Right ventricle myocardium superior (tissue), 1 donor: ENCODE measurements at regions not wholly inside any gene's neighbourhood (a gene's known extent, or its start where the extent isn't known, plus 50 kb on each side); places are given as distances from the start of the nearest gene placed in this dataset.
A peak's percentile ranks its signal among the peaks of the same experiment; 100 is the strongest.
"Not testable (repeated sequence)": the region's sequence is repeated elsewhere in the genome, so short reads cannot be mapped to it uniquely, and the experiment has no call there.

Experiments used
- ATAC-seq: fragments of 200-7000 bp; cut with Tn5 transposase; one replicate; pipeline ENCODE4 v1.9.1; 2020; ENCODE audit warnings: mild to moderate bottlenecking; ENCODE audit not compliant: poor library complexity
- DNase-seq: peaks from one replicate; pipeline ENCODE4 v3.0.0-alpha.2; 2020
- intact Hi-C: fragments of 100-400 bp; cut with DNase I; formaldehyde crosslinking; loops from one replicate; pipeline ENCODE4 v1.11.2; 2022
- donor health status: DM: no; HTN: yes; CAD: no; lungs with severe emphysema.

DNA sequence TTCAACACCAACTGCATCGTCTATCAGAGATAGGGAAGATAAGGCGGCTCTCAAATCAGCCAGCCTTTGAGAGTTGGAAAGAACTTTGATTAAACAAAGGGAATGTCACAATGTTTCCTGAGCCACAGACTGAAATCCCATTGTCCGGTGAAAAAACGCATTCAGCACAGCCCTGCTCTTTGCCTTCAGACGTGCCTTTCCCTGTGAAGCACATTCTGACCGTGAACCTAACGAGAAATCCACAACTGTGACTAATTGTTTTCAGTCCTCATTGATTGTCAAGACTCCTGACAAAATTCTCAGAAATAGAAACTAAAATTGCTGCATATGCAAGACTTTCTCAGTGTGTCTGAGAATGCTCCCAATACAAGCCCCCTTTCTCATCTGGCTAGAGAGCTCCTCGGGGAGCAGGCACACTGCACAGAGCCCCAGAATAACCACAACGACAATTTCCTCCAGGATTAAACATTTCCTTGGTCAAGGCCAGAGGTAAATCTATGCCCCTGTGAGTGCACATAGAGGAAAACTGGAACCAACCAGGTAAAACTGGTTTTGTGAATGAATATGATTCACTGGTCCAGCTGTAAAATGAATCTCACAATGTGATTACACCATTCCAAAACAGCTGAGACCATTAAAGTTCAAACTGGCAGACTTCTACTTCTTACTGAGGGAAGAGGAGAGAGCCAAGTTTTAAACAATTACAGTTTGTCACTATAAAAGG is 561.9 kb upstream of the ID2 start:
- DNase-seq (no peak), ATAC-seq (peak; percentile 55)
- intact Hi-C loops: no loop called here

DNA sequence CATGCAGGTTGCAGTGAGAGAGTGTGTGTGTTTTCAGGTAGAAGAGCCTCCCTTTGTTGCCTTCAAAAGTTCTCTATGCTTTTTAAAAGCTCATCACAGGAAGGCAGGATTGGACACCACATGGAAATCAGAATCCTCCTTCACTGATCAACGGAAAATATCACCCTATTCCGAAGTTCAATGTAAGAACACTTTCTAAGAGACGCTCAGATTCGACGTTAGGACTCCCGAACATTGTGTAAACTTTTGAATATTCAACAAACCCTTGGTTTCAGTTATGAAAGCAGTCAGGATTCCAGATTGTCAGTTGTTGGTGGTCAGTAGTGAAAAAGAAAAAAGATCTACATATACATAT is 561.4 kb upstream of the ID2 start:
- intact Hi-C loops: no loop called here

DNA sequence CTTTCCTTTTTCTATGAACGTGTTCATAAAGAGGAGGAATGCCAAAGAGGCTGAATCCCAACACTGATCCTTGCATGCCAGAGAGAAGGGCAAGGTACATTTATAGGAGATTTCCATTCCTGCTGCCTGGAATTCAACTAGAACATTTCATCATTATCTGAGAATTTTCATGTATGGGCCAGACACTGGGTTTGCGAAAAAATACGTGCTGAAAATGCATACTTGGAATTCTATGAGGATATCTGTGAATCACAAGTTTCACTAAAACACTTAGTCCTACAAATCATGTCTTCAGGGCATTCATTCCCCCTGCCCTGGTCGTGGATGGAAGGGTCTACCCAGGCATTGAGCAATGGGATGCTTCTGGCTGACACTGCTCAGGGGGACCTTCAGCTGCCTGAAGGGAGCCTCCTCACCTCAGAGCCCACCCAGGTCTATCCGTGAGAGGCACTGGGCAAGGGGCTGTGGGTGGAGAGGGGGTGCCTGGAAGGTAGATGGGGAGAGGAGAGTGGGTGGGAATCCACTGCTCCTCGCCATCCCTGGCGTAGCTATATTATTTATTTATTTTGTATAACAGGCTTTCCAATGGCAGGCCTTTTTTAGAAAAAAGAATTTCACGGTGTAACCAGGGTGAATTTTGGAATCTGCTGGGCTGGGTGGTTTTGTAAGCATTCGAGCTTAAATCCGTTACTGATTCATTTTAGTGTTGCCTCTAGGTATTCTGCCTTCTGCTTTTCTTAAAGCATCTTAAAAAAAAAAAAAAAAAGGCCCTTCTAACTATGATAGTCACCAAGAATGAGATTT is 560.6 kb upstream of the ID2 start:
- DNase-seq: no peak
- no peak for ATAC-seq
- intact Hi-C loops: no loop called here

More for the DNA sequence above, 561.4 kb upstream of the ID2 start:
- no peak for ATAC-seq
- DNase-seq: no peak

DNA sequence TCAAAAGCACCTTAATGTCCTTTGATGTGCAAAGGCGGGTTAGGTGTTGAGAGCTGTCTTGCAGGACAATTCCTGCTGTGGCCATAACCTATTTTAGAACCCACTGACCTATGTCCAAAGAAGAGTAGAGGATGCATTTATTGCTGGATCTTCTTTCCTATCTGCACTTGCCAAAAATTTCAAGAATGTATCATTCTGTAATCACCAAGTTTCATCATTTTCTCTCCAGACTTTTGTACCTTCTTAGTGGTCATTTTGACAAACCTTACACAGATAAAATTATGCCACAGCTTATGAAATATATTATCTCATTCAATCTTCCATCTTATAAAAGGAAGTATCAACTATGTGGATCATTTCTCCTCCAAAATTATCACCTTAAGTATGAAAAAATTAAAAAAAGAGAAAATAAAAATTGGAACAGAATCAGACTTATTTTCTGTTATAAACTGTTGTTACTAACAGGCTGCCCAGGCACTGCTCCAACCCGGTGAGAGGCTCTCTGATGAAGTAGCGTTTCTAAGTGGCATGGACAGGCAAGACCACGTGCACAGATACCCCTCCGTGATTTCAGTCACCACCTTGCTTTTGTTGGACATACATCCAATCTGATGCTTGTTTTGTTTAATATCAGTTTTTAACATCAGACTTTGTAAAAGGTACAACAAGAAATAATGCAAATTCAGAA is 559.9 kb upstream of the ID2 start:
- ATAC-seq: no peak
- DNase-seq: peak; percentile 52
- intact Hi-C loops: no loop called here

DNA sequence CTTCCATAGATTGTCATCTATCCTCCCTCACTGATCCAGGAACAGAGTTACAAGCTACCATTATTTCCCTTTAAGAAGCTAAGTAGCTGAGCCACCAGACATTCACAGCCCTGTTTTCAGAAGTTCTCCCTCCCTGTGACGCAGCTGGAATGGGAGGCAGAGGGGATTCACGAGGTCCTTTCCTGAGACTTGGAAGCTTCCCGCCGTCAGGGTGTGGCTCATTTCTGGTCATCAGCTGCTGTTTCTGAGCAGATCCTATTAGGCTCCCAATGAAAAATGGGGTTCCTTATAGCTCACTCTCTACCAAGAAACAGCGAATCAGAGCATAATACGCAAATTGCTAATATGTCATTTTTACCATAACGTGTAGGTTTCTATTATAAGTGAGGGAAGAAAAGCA is 559.3 kb upstream of the ID2 start:
- intact Hi-C loops: no loop called here
- DNase-seq (no peak), ATAC-seq (no peak)

DNA sequence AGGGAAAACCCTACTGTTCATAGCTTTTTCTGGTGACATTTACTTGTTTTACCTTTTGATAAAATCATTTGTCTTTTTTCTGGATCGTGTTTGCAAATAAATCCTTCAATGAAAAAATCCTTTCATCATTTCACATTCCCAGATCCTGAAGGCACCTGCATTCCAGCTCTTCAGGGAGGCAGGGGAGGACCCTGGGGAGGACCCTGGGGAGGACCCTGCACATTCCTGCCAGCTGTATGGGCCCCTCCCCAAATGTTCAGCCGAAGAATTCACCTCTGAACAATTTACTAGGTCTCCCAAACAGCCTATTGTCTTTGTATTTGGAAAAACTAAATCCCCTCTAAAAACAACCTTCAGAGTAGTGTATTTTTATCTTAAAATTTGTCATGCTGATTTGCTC is 558.4 kb upstream of the ID2 start:
- intact Hi-C loops: no loop called here
- no peak for DNase-seq
- no peak for ATAC-seq

DNA sequence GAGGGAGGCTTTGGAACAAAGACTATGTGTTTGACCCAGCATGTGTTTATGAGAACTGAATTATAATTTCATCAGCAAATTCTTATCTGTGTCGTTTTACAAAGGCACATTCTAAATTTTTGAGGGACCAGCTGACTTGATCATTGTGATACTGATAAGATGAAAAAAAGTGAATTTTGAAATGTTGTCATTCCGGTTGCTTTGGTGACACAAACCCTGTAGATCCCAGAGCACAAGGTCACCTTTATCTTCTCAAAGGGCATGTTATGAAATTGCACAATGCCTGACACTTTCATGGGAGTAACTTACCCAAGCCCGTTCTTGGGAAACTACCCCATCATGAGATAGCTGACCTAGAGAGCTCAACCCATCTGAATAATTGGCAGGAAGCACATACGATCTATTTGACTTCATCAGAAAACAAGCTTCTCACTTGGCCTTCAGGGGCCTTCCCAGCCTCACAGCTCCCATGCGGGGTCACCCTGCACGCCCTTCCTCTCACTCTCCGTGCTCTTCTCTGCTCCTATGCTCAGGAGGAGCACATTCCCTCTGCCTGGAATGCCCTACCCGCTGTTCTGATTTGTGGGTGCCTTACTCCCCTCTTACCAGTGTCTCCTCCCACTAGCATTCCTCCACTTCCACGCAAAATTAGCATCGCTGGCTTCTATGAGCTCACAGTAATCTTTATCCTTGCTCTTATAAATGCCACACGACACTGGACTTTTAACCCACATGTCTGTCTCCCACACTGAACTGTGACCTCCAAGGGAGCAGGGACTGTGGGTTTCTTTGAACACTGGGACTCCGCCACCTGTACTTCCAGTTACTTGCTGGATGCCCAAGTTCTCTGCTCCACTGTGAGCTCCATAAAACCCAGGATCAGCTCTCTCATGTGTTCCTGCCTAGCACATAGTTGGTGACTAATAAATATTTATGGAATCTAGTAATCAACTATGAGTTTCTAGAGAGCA is 555.8 kb upstream of the ID2 start:
- peak; percentile 67 for DNase-seq
- intact Hi-C loops: no loop called here

DNA sequence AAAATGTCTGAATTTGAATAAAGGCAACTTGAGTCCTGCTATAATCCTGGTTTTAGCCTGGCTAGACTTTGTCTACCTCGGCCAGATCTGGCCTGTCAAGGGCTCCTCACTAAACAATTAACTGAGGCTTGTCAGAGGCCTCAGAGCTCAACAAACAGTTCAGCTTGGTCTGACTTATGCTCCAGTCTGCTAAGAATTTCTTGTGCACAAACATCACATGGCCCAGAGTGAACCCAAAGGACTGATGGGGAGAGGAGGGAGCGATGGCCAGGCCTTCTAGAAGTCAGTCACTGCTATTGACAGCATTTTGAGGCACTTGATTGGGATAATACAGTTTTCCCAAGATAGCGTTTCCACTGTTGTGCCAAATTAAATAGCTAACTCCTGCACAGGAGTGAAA is 555.1 kb upstream of the ID2 start:
- intact Hi-C loops: no loop called here
- ATAC-seq (no peak), DNase-seq (no peak)

More for the DNA sequence above, 555.8 kb upstream of the ID2 start:
- ATAC-seq: peak; percentile 94

DNA sequence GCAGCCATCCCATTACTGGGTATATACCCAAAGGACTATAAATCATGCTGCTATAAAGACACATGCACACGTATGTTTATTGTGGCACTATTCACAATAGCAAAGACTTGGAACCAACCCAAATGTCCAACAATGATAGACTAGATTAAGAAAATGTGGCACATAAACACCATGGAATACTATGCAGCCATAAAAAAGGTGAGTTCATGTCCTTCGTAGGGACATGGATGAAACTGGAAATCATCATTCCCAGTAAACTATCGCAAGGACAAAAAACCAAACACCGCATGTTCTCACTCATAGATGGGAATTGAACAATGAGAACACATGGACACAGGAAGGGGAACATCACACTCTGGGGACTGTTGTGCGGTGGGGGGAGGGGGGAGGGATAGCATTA is 550.4 kb upstream of the ID2 start:
- intact Hi-C loops, ATAC-seq, DNase-seq: not testable (repeated sequence)

DNA sequence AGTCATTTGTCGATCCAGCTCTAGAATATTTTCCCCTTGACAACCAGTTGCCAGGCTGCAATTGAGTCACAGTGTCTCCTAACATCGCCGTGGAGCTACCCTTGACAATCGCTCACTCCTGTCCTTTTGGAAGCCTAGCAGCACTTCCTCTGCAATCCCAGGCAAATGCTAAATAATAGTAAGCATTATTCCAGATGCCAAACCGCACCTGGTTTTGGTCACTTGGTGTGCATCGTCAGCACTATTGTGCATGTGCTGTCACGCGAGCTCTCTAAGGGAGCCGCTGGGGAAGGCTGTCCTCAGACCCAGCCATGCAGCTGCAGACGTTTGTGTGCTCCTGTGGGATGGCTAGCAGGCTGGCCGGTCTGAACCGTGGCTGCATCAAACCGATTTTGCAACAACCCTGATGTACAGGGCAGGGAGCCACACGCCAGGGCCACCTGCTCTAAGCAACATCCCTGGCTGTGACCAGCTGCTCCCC is 549.5 kb upstream of the ID2 start:
- DNase-seq (no peak), ATAC-seq (no peak)
- intact Hi-C loops: no loop called here

DNA sequence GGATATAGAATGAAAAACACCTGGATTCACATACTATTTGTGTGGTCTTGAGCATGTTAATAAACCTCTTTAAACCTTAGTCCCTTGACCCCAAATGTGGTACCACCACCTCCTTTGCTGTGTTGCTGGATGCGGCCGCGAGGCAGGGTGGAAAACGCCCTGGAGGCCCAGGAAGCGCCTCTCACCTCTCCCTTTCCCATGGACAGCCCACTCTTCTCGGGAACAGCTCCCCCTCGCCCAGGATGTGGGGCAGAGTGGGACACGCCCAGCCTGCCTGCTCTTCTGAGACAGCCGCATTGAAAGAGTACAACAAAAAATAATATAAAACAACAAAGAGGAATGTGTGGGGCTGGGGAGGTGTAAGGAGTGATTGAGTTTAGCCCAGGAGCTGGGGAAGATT is 549.0 kb upstream of the ID2 start:
- DNase-seq (no peak), ATAC-seq (no peak)

DNA sequence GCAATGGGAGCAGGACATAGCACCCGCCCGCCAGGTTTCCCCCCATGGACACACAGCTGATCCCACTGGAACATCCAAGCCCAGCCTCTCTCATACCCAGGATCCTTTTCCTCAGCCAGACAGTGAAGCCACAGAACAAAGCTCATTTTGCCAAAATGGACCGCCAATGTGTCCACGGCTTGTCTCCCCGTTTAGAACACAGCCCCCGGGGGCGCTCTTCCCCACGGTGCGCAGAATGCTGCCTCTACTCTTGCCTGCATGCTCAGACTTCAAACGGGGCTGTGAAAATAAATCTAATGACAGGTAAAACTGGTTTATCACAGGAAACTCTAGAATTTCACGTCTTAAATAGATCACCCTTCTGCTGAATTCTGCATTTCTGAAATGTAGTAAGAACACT is 548.5 kb upstream of the ID2 start:
- ATAC-seq: no peak
- DNase-seq: no peak
- intact Hi-C loops: no loop called here

More for the DNA sequence above, 549.0 kb upstream of the ID2 start:
- intact Hi-C loops: no loop called here

DNA sequence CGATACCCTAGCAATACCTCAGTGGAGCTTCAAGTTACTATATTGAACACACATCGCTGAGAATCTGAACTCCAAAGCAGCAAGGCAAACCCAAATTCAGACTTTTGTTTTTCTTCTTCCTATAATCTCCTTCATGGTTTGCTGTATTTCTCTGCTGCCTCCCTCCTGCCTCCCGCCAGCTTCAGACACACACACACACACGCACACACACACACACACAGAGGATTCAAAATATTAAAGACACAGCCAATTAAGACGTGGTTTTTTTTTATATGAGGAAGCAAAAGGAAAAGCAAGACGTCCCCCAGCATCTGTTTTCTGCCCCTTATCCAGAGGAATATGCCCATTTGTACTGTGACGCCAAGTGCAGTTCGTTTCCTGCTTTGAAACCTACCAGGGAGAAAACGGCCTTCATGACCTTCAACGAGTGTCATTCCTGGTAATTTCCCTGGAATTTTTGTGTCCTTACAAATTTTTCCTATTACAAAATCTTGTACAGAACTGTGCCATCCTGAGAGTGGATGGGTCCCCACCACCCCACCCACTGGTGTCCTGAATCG is 547.9 kb upstream of the ID2 start:
- intact Hi-C loops: no loop called here
- DNase-seq: no peak
- no peak for ATAC-seq

DNA sequence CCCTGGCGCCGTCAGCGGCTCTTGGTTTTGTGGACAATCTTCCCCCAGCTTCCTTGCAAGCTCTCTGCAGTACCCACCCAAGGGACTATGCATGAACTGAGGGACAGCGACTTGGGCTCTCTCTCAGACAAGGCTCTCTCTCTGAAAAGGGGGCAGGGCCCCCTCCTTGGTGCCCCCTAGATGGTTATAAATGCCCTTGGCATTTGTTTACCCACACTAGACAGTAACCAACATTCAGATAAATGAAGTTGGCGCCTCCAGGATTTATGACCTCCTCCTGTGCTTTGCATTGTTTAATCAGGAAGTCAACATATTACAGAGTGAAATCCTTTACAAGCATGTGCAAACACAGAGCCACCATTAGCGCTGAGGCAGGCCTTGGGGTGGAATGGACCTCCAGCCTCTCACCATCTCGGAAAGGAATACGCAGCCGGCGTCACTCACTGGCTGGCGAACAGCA is 547.4 kb upstream of the ID2 start:
- ATAC-seq: no peak
- DNase-seq: no peak
- intact Hi-C loops: no loop called here

DNA sequence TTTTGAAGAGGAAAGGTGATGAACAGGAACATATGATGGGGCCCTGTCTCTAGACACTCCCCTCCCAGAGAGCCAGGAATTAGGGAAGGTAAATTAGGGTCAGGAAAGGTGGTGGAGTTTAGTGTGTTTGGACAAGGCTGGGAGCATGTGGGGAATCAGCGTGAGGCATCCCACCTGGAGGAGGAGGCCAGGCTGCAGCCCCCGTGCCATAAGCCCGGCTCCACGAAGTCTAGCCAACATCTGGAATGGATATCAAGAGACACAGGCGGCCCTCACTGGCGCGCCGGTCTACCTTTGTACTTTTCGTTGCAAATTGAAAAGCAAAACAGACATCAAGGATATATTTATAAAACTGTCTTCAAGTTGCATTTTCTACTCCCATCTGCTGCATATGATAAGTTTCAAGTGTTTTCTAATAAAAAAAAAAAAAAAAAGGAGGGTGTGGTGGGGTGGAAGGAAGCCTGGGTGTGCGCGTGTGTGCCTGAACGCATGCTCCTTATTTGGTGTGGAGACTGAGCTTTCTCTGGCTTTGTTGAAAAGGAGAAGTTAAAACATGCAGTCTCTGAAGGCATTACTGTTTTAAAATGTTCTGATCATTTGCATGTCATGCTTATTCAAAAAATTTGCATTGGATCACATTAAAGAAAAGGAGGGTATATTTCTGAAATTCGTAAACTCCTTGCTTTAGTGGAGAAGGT is 546.7 kb upstream of the ID2 start:
- DNase-seq: peak; percentile 66

DNA sequence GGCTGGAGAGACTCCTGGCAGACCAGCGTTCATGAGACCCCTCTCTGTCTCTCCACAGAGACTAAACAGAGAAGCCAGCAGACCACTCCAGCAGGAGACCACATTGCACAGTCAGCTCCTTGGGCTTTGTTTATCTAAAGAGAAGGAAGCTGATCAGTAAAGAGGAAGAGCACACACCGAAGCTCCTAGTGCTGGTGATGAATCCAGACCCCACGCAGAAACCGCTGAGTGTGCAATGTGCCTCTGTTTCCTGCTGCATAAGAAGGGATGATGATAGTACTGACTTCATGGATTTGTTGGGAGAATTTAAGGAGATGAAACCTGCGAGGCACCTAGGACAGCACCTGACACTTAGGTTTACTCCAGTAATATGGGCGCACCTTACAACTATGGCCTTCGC is 544.1 kb upstream of the ID2 start:
- ATAC-seq (no peak), DNase-seq (no peak)
- intact Hi-C loops: no loop called here

More for the DNA sequence above, 546.7 kb upstream of the ID2 start:
- ATAC-seq: peak; percentile 26
- intact Hi-C loops: no loop called here

DNA sequence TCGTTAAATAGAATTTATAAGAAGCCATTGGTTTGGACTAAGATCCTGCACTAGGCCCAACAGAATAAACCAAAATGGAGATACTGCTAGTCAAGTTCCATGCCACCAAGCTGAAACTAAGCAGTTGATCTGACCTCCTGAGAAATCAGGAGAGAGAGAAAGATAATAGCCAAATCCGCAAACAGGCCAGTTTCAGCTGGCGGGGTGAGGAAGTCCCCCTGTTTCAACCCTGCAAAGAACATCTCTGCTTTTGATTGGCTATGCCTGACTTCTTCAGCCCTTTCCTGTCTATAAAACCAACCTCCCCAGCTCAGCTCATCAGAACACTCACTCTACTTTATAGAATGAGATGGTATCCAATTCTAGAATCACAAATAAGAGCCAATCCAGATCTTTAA is 543.3 kb upstream of the ID2 start:
- ATAC-seq (no peak), DNase-seq (no peak)
- intact Hi-C loops: no loop called here
